ENCODE measurements at regions not wholly inside any gene's neighbourhood (a gene's known extent, or its start where the extent isn't known, plus 50 kb on each side); places are given as distances from the start of the nearest gene placed in this dataset.
"Not testable (repeated sequence)": the region's sequence is repeated elsewhere in the genome, so short reads cannot be mapped to it uniquely, and the experiment has no call there.

DNA sequence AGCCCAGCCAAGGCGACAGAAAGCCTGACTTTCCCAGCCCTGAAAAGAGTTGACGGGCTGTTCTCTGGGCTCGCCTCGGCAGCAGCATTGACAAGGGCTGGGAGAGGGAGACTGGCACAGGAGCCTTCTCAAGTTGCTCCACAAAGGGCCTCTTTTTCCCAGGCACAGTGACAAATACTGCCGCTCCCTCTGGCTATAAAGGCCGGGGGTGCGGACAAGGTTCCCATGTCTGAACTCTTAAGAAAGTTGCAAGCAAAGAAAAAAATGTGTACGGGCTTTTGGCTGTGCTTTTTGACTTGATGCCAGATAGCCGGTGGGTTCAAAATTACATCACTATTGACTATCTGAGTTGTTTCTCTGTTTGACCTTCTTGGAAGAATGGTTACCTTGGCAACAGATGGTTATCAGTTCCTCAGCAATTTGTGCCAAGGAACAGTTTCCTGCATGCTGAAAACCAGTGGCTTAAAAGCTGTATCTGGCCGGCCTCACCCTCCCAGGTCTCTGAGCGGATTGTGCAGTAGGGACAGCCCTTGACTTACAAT is 115.9 kb upstream of the EEPD1 start:
- no peak for DNase-seq (ENCODE audit: low read depth in 2 of 2)

DNA sequence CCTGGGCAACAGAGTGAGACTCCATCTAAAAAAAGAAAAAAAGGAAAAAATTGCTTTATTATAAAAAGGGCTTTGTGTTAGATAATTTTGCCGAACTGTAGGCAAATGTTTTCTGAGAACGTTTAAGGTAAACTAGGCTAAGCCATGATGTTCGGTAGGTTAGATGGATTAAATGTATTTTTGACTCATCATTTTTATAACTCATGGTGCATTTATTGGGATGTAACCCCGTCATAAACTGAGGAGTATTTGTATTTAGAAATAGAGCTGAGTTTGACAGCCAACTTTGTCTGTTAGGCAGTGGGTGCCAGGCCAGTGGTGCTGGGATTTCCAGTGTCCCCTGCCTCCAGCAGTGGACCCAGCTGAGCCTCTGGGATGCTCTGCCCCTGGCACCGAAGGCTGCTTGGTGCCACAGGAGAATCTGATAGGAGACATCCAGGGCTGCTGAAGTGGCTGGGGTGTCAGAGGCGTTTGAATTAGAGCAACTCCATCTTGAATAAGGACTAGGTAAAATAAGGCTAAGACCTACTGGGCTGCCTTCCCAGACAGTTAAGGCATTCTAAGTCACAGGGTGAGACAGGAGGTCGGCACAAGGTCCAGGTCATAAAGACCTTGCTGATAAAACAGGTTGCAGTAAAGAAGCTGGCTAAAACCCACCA is 114.9 kb upstream of the EEPD1 start:
- DNase-seq (ENCODE audit: low read depth in 2 of 2) = no peak

DNA sequence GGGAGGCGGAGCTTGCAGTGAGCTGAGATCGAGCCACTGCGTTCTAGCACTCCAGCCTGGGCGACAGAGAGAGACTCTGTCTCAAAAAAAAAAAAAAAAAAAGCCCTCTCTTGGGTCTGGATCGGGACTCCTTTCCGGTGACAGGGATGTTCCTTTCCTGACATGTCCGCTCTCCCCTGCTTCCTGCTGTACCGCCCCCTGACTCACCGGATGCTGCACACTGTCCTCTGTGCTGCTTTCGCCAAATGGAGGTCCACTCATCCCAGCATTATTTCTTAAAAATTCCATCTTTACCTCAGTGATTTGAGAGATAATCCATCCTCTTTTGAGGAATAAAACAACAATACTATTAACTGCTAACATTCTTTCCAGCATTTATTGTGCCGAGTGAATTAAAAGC is 113.8 kb upstream of the EEPD1 start:
- DNase-seq (ENCODE audit: low read depth in 2 of 2) = no peak

DNA sequence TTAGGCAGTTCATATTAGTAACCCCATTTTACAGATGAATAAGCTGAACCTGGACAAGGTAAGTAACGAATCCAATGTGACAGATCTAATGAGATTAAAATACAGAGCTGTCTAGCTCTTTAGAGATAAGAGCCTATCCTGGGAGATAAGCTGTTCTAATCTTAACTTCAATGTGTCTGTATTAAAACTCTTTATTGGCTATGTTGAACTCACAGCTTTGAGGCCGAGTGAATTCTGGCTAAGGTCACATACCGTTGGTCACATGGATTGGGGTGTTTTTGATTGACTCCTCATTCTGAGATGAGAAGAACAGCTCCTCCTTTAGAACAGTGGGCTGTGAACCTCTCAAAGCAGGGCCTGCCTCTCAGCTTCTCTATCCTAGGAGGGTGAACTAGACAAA is 113.4 kb upstream of the EEPD1 start:
- DNase-seq (ENCODE audit: low read depth in 2 of 2) = no peak

DNA sequence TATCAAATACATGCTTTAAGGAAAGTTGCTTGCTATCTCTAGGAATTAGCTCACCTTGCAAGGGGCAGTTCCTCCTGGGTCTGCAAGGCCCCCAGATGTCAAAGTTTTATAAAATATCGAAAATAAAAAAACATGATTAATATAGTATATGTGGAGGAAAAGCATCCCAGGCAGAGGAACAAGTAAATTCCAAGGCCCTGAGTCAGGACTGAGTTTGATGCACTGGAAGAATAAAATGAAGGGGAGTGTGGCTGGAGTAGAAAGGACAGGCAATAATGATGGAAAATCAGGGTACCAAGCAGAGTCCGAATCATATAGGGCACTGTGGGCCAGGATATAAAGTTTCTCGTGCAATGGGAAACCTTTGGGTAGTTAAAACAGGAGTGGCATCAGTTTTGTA is 112.4 kb upstream of the EEPD1 start:
- DNase-seq (ENCODE audit: low read depth in 2 of 2) = no peak

DNA sequence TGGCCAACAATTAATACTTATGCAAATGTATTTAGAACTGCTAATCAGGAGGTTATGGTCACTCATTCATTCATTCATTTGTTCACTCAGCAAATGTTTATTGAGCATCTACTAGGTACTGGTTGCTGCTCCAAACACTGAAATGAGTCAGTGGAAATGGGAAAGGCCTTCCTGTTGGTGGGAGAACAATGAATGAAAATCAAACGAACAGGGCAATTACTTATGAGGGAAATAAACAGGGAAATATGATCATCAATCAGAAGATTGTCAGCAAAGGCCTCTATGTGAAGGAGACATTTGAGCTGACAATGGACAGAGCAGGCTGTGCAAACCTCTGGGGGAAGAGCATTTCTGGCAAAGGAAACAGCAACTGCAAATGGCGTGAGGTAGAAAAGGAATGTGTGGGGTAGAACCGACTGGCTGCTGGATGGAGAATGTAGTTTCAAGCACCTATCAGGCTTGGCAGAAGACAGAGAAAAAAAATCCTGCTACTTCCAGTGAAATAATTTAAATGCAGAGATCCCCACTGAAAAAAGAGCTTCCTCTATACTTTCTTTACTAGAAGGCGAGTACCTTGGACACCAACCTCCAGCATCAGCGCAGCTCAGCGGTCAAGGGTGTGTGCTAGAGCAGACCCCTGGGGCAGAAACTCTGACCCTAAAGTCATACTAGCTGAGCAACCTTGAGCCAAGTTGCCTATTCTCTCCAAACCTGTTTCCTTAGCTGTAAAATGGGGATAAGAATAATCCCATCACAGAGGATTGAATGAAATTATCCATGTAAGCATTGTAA is 108.8 kb upstream of the EEPD1 start:
- no peak for DNase-seq (ENCODE audit: low read depth in 2 of 2)

DNA sequence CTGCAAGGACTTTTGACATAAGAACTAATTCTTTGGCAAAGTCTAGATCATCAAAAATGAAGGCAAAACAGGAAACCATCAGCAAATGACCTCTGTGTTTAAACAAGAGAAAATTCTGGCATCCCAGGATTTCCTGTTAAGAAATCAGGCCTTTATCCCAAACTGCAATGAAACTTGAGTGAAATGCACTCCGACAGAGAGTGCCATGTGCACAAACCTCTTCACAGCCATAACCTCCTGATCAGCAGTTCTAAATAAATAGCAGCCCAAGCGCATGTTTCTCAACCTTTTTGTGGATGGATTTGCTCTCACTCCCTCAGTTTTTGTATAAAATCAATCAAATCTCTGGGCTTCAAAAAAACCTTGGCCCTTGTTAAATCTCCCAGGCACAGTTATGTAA is 107.7 kb upstream of the EEPD1 start:
- no peak for DNase-seq (ENCODE audit: low read depth in 2 of 2)

DNA sequence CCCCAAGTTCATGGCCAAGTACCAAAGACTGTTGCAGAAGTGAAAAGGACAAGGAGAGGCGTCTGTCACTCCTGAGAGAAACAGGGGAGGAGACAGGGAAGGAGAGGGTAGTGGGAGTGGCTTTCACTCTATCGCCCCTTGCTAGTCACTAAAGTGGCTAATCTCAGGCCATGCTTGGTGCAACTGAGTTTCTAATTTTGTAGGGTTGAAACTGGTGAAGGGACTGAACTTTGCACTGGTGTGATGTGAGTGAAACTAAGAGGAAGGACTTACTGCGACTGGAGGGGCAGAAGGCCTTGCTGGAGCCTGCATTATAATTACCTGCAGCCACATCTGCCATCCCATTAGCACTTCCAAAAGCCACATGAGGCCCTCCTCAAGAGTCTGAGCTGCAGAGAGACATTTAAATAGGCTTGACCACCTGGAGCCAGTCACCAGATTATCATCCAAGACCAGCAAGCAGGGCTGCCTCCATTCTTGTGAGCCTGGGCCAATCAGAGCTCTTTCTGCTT is 107.2 kb upstream of the EEPD1 start:
- no peak for DNase-seq (ENCODE audit: low read depth in 2 of 2)

DNA sequence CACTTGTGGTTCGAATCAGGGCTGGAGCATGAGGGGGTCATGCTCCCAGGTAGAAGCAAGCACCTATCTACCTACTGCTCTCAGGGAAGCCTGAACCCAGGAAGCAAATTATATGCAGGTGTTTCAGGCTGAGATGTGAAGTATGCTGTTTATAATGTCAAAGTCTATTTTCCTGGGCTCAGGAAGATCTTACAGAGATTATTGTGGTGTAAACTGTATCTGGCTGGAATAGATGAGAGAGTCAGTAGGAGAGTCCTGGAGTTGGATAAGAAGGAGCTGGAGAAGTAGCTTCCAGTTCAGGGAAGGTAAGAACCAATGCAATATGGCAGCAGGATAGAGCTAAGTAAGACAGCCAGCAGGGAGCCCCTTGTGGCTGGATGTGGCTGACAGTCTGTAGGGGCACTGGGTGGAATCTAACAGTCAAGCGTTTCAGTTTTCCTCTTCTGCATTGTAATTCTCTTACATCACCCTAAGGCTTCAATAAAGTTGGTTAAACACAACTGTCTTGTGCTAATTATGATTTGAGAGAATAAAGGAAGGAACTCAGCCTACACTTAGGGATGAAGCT is 105.9 kb upstream of the EEPD1 start:
- DNase-seq (ENCODE audit: low read depth in 2 of 2) = no peak

DNA sequence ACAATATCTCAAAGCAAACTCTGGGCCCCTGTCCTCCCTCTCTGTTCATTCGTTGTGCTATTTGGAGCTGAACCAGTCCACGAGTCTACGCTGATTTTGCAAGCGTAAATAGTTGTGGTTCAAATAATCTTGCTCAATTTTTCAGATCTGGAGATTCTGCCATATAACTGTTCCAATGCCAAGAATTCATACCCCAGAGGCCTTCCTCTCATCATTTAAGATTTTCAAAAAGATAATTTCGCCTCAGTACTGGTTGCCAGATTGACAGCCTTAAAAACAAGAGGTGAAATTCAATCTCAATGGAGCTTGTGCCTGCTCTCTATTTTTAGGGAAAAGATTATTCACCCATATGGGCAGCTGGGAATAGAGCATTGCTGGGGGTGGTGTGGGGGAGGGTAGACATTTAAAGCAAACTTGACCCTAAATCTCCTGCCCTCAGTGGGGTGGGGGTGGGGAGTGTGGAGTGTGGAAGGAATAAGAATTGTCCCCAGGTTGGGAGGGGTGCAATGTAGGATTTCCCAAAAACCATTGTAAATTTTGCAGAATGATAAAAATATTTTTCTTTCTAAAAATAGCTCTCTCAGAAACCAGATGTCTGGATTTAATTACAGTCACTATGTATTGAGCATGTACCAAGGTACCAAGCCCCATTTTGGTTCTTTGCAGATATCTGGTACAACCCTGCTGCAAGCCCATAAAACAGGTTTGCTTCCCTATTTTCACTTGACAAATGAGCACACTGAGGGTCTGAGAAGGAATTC is 104.7 kb upstream of the EEPD1 start:
- no peak for DNase-seq (ENCODE audit: low read depth in 2 of 2)

DNA sequence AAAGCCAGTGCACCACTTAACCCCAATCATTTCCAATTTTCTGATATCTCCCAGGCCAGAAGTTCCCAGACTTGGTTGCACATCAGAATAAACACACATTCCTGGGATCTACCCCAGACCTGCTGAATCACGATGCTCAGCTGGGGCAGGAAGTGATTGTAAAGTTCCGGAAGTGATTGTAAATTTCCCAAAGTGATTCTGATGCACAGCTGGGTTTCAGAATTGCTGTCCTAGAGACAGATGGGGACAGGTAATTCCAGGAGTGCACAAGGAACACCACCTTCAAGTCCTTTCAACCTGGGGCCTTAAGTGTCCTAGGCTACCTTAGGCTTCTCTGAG is 104.2 kb upstream of the EEPD1 start:
- no peak for DNase-seq (ENCODE audit: low read depth in 2 of 2)

DNA sequence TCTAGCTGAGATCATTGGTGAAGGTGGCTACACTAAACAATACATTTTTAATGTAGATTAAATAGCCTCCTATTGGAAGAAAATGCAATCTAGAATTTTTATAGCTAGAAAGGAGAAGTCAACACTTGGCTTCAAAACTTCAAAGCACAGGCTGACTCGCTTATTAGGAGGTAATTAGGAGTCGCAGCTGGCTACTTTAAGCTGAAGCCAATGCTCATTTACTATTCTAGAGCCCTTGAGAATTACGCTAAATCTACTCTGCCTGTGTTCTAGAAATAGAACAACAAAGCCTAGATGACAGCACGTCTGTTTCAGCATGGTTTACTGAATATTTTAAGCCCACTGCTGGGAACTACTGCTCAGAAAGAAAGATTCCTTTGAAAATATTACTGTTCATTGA is 101.6 kb upstream of the EEPD1 start:
- no peak for DNase-seq (ENCODE audit: low read depth in 2 of 2)

DNA sequence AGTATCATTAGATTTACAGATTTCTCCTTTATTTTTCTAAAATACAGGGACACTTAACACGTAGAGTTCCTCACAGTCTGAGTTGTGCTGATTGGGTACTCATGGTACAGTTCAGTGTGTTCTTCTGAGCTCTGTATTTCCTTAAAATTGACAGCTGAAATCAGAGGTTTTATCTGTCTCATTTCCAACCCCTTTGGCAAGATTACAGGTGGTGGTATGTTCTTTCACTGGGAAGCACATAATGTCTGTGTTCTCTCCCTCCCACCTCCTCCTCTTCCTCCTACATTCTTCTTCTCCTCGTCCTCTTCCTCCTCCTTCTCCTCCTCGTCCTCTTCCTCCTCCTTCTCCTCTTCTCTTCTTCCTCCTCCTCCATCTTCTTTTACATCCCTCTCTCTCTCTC is 99.5 kb upstream of the EEPD1 start:
- no peak for DNase-seq (ENCODE audit: low read depth in 2 of 2)

DNA sequence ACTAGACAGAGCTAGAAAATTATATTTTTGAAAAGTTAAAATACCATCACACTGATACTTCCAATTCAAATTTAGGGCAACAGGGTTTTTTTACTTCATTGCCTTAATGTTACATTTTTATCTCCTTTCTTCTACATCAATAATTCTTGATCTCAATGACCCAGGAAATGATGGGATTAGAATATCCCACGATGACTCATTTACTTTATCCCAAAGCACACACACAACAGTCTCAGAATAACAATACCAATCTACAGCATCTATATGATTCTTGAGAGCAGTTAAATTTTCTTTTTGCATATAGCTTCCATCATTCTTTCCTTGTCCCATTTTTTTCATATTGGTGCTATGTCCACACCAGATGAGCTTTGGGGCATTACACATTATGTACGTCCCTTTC is 98.4 kb upstream of the EEPD1 start:
- no peak for DNase-seq (ENCODE audit: low read depth in 2 of 2)

DNA sequence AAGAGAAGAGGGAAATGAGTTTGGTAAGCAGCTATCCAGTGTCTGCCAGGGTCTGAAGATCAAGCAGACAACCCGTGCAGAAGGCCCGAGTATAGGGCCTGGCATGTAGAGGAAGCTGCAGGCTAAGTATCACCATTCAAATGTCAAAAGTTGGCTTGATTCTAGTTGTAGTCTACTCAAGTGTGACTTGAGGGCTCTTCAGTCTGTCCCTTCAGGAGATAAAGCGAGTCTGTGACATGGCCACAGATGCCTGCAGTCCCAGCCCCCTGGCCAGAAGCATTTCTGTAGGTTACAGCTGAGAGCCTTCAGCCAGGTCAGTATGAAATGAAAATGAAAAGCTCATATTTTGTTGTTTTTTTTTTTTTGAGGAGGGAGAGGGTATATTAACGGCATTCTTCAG is 97.8 kb upstream of the EEPD1 start:
- DNase-seq (ENCODE audit: low read depth in 2 of 2) = no peak

DNA sequence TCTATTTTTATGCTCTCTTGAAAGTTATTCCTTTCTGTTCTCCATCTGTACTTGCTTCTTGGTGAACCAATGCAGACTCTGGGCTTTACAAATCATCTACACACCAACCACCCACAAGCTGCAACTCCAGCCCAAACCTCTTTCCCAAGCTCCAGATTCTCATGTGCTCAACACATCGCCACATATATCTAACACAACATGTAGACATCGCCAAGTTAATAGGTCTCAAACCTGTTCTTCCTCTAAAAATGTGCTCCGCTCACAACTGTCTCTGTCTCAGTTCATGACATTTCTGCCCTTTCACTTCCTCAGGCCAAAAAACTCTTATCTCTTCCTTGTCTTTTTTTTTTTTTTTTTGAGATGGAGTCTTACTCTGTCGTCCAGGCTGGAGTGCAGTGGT is 95.7 kb upstream of the EEPD1 start:
- DNase-seq (ENCODE audit: low read depth in 2 of 2) = no peak

DNA sequence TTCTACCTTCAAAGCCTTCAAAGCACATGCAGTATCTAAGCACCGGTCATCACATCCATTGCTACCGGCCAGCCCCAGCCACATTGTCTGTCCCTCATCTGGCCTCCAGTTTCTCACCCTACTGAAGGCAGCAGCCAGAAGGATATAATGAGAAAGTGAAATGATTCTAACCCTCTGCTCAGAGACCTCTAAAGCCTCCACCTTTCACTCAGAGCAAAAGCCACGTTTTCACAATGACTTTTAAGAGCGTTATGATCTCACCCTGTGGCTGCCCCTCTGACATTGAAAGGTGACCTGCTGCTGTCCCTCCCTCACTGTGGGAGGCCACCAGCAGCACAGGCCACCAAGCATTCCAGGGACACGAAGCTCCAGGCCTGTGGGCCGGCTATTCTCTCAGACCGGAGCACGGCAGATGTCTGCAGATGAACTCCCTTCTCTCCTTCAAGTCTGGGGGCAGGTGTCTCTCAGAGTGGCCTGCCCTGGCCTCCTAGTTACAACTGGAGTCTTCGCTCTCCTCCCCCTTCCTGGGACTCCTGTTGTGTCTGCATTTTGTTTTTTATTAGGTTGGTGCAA is 94.9 kb upstream of the EEPD1 start:
- no peak for DNase-seq (ENCODE audit: low read depth in 2 of 2)

DNA sequence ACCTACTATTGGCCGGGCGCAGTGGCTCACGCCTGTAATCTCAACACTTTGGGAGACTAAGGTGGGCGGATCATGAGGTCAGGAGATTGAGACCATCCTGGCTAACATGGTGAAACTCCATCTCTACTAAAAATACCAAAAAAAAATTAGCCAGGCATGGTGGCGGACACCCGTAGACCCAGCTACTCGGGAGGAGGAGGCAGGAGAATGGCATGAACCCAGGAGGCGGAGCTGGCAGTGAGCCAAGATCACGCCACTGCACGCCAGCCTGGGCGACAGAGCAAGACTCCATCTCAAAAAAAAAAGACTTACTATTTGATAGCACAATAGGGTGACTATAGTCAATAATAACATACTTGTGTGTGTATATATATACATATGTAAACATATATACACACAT is 92.7 kb upstream of the EEPD1 start:
- DNase-seq (ENCODE audit: low read depth in 2 of 2) = not testable (repeated sequence)

DNA sequence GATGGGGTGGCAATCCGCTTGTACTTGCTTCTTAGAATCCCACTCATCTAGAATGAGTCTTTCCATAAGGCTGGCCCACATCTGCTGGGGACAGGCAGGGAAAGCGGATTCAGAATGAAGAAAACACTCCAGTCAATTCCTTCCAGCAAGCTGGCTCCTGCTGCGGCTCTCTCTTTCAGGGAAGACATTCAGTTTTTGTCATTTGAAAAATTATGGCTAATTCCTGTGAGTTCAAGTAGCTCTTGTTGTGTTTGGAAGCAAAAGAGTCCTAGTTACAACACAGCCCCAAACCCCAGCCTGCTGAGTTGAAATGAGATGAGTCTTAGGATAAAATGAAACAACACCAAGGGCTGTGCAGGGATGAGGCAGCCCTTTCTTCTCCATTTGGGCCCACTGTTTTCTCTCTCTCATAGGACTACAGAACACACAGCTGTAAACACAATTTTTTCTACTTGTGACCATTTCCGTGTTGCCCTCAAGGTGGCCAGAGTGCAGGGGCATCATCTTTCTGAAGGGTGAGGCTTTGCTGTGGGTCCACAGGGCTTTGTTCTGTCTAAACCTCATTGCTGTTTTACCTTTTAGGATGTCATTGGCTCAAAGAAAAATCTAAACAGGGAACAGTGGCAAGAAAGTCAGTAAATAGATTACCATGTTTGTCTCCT is 90.8 kb upstream of the EEPD1 start:
- no peak for DNase-seq (ENCODE audit: low read depth in 2 of 2)

DNA sequence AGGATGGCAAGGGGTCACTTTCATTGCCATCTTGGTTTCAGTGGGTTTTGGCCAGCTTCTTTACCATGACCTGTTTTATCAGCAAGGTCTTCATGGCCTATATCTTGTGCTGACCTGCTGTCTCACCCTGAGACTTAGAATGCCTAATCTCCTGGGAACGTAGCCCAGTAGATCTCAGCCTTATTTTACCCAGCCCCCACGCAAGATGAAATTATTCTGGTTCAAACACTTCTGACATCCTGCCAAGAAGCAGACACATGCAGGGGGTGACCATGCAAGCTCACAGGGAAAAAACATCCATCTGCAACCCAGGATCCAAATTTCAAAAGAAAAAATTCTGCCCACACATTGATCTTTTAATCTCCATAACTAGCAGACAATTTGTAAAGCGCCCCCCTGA is 88.4 kb upstream of the EEPD1 start:
- DNase-seq (ENCODE audit: low read depth in 2 of 2) = no peak
